K562 (cell line): ENCODE measurements at regions not wholly inside any gene's neighbourhood (a gene's known extent, or its start where the extent isn't known, plus 50 kb on each side); places are given as distances from the start of the nearest gene placed in this dataset.

ENCODE experiments used
- ATAC-seq: fragments of 200-7000 bp; cut with Tn5 transposase; 3 replicates; pipeline ENCODE4 v1.9.1; 2020; ENCODE audit warnings: moderate library complexity
- BruUV-seq: library from RNA; stranded (reverse); fragments of 400-500 nt; replicated peaks from 2 replicates; lab custom pipeline; 2021; lab: Mats Ljungman, UMichigan
- CTCF ChIA-PET: fragments of 300-600 bp; formaldehyde crosslinking; extraction: SDS; loops from one replicate; lab custom pipeline; 2021; ENCODE audit warnings: low intra/inter-chr PET ratio; lab: Yijun Ruan, JAX
- POLR2A ChIA-PET: fragments of 300-600, 350-650 bp; sonication (Branson Sonifier 250); formaldehyde crosslinking; extraction: SDS; loops from one replicate; lab custom pipeline; 2021; ENCODE audit warnings: antibody characterized with exemption, inconsistent platforms; lab: Yijun Ruan, JAX
- DNase-seq, 4 experiments: peaks; one replicate each; pipeline versions ENCODE4 v3.0.0 to v3.0.0-alpha.2; 2011 to 2018; ENCODE audit warnings: low spot score in 3 of 4, mixed read lengths in 3 of 4; ENCODE audit errors: extremely low read depth in 1 of 4
- FAIRE-seq: peaks from 2 replicates; lab custom pipeline; 2011; peaks lifted over from hg19 to GRCh38; lab: Jason Lieb, UNC
- H2AFZ ChIP-seq: 2 replicates; pipeline ENCODE4 v1.6.0; 2011; ENCODE audit warnings: low read depth, low read length, control low read depth, inconsistent platforms
- H3K27ac ChIP-seq: fragments of 200-600 bp; 3 replicates; pipeline ENCODE4 v1.8.0; 2011; ENCODE audit warnings: low read depth, mild to moderate bottlenecking, control low read depth, inconsistent platforms, low read length, moderate library complexity, mixed read lengths; ENCODE audit errors: extremely low read depth
- H3K27me3 ChIP-seq, 2 experiments: fragments of 300-600 bp in 1 of 2; 2 replicates in 1 of 2; 3 replicates in 1 of 2; pipeline versions ENCODE4 v1.6.0 to v1.8.0; 2011; ENCODE audit warnings: inconsistent platforms in 2 of 2, low read length in 2 of 2, mild to moderate bottlenecking in 1 of 2, mixed read lengths in 1 of 2, moderate library complexity in 1 of 2; ENCODE audit not compliant: control insufficient read depth in 2 of 2, insufficient read depth in 2 of 2
- H3K36me3 ChIP-seq: fragments of 300-600 bp; 3 replicates; pipeline ENCODE4 v1.8.0; 2011; ENCODE audit warnings: mild to moderate bottlenecking, low read length, inconsistent platforms; ENCODE audit not compliant: control insufficient read depth, insufficient read depth
- H3K4me1 ChIP-seq, 2 experiments: fragments of 200-600 bp in 1 of 2; replicated peaks in 1 of 2; 2 replicates in 1 of 2; 3 replicates in 1 of 2; pipeline versions ENCODE4 v1.5.1 to v1.8.0; 2011; ENCODE audit warnings: inconsistent platforms in 2 of 2, low read length in 2 of 2, mild to moderate bottlenecking in 1 of 2, mixed read lengths in 1 of 2, moderate library complexity in 1 of 2; ENCODE audit not compliant: control insufficient read depth in 2 of 2, insufficient read depth in 2 of 2
- H3K4me2 ChIP-seq: 2 replicates; pipeline ENCODE4 v1.6.1; 2011; ENCODE audit warnings: low read length, control low read depth, inconsistent platforms, mixed read lengths; ENCODE audit not compliant: insufficient read depth
- H3K4me3 ChIP-seq: fragments of 200-600 bp; sonication (generic), shearing (Covaris generic); 2 replicates; pipeline ENCODE4 v1.5.1; 2016; ENCODE audit warnings: control low read depth, inconsistent platforms
- H3K79me2 ChIP-seq: fragments of 200-600 bp; 3 replicates; pipeline ENCODE4 v1.8.0; 2011; ENCODE audit warnings: low read length, inconsistent platforms; ENCODE audit not compliant: control insufficient read depth, insufficient read depth
- H3K9ac ChIP-seq, 2 experiments: 2 replicates each; pipeline versions ENCODE4 v1.6.0 to v1.6.1; 2011; ENCODE audit warnings: low read depth in 2 of 2, low read length in 2 of 2, control low read depth in 1 of 2, inconsistent platforms in 1 of 2, mild to moderate bottlenecking in 1 of 2, mixed read lengths in 1 of 2; ENCODE audit not compliant: insufficient read depth in 1 of 2
- H3K9me1 ChIP-seq: one replicate; pipeline ENCODE4 v1.6.0; 2011; ENCODE audit warnings: inconsistent platforms, mild to moderate bottlenecking, low read length, moderate library complexity; ENCODE audit not compliant: control insufficient read depth, insufficient read depth
- H3K9me3 ChIP-seq: replicated peaks from 2 replicates; pipeline ENCODE4 v1.5.1; 2011; ENCODE audit warnings: low read depth, low read length, inconsistent platforms; ENCODE audit not compliant: control insufficient read depth, insufficient read depth
- H4K20me1 ChIP-seq: replicated peaks from 2 replicates; pipeline ENCODE4 v1.6.1; 2011; ENCODE audit warnings: low read length, inconsistent platforms, mixed read lengths; ENCODE audit not compliant: control insufficient read depth, insufficient read depth
- CREBBP ChIP-seq: IDR thresholded peaks from one replicate; pipeline ENCODE4 v1.6.1; 2012; ENCODE audit warnings: low read depth, mild to moderate bottlenecking, control low read depth, inconsistent platforms, low read length
- FOXM1 ChIP-seq, 2 experiments: fragments of 450-650 bp in 1 of 2; sonication (generic) in 1 of 2; formaldehyde crosslinking in 1 of 2; IDR thresholded peaks; 2 replicates each; pipeline versions ENCODE4 v1.6.1 to v1.9.0; 2017 to 2022; ENCODE audit warnings: low read depth in 2 of 2, mild to moderate bottlenecking in 2 of 2, missing genetic modification reagents in 1 of 2, moderate library complexity in 1 of 2
- HMGN3 ChIP-seq: IDR thresholded peaks from 2 replicates; pipeline ENCODE4 v1.6.1; 2011; ENCODE audit warnings: borderline replicate concordance, low read depth, mild to moderate bottlenecking, mixed read lengths, low read length; ENCODE audit not compliant: insufficient read length; ENCODE audit errors: extremely low read depth
- HNRNPK ChIP-seq: fragments of 200-400 bp; formaldehyde crosslinking; IDR thresholded peaks from one replicate; pipeline ENCODE4 v1.6.1; 2018; ENCODE audit warnings: mild to moderate bottlenecking, low read depth, low read length; ENCODE audit not compliant: poor library complexity, severe bottlenecking
- JUNB ChIP-seq: fragments of 450-650 bp; formaldehyde crosslinking; conservative IDR thresholded peaks from 2 replicates; pipeline ENCODE4 v1.4.0; 2020; ENCODE audit warnings: mild to moderate bottlenecking
- MTA2 ChIP-seq: fragments of 450-650 bp; IDR thresholded peaks from 2 replicates; pipeline ENCODE4 v1.6.1; 2016; ENCODE audit warnings: low read depth
- NFIX ChIP-seq: fragments of 250-450 bp; sonication (Bioruptor Pico); IDR thresholded peaks from 2 replicates; pipeline ENCODE4 v1.4.0; 2020; ENCODE audit warnings: low read depth, mild to moderate bottlenecking, moderate library complexity
- NR1H2 ChIP-seq: sonication (generic); formaldehyde crosslinking; IDR thresholded peaks from 2 replicates; pipeline ENCODE4 v1.4.0; 2020; ENCODE audit warnings: mild to moderate bottlenecking, missing genetic modification reagents
- PCBP1 ChIP-seq: fragments of 200-400 bp; formaldehyde crosslinking; IDR thresholded peaks from 2 replicates; pipeline ENCODE4 v1.6.1; 2018; ENCODE audit warnings: mild to moderate bottlenecking, low read depth, low read length; ENCODE audit not compliant: poor library complexity, severe bottlenecking
- SP1 ChIP-seq: sonication (generic); formaldehyde crosslinking; IDR thresholded peaks from 2 replicates; pipeline ENCODE4 v1.8.1; 2022; ENCODE audit warnings: mild to moderate bottlenecking, missing genetic modification reagents
- SUPT5H ChIP-seq: fragments of 450-650 bp; IDR thresholded peaks from 2 replicates; pipeline ENCODE4 v1.6.1; 2016
- U2AF2 ChIP-seq: fragments of 200-400 bp; formaldehyde crosslinking; optimal IDR thresholded peaks from 2 replicates; pipeline ENCODE3; 2017; ENCODE audit warnings: low read depth, mild to moderate bottlenecking, low read length
- ZNF316 ChIP-seq: fragments of 450-650 bp; IDR thresholded peaks from 2 replicates; pipeline ENCODE4 v1.6.1; 2016
- ZNF655 ChIP-seq: fragments of 250-450 bp; sonication (Bioruptor Pico); IDR thresholded peaks from 2 replicates; pipeline ENCODE4 v1.5.0; 2021
- ZNF696 ChIP-seq: fragments of 250-450 bp; sonication (Bioruptor Pico); conservative IDR thresholded peaks from 2 replicates; pipeline ENCODE4 v1.4.0; 2020; ENCODE audit warnings: mild to moderate bottlenecking, moderate library complexity
- WGBS: fragments of 100-300 bp; shearing (Covaris generic); methylation state at CpG from one replicate; pipeline ENCODE4 v1.1.6; 2016; ENCODE audit warnings: low coverage, mixed read lengths; ENCODE audit not compliant: insufficient coverage; ENCODE audit errors: missing lambda C conversion rate; 5-methylcytosine and 5-hydroxymethylcytosine counted together
- in situ Hi-C: fragments of 300-500 bp; cut with MboI; formaldehyde crosslinking; loops from 4 replicates; pipeline ENCODE4 v1.15.0; 2018; ENCODE audit warnings: inconsistent platforms, mixed read lengths
- intact Hi-C: fragments of 100-400 bp; cut with micrococcal nuclease; formaldehyde crosslinking; loops from 2 replicates; pipeline ENCODE4 v1.14.2; 2022

GRCh38 chr2:147177071-147177857, 667.6 kb upstream of the ACVR2A start:
- Histone ChIP-seq H3K9me3 (no peaks in the 10 kb centered on the region; the same call in 1 of the 2 replicates), H3K79me2 (no peaks in the 10 kb centered on the region), H3K9me1 (no peaks in the 10 kb centered on the region), H3K36me3 (no peaks in the 10 kb centered on the region), H3K4me1 (no peaks in the 10 kb centered on the region), H3K4me3 (no peak overlapping the region), H3K9ac (no peak overlapping the region), H4K20me1 (no peaks in the 10 kb centered on the region), H3K4me2 (no peak overlapping the region), H2AFZ (no peak overlapping the region), H3K27ac (no peak overlapping the region), H3K27me3 (no peaks in the 10 kb centered on the region)
- POLR2A ChIA-PET, result no interaction called here
- no peak for DNase-seq
- CTCF ChIA-PET, result no interaction called here
- no TSS peak for BruUV-seq
- ATAC-seq, result no peak
- in situ Hi-C loops (no loop called here), intact Hi-C loops (no loop called here)
- FAIRE-seq, result no peak
- TF ChIP-seq ZNF316 (no peak), MTA2 (no peak), ZNF655 (CRISPR knock-in tag) (no peak), SUPT5H (no peak), PCBP1 (no peak), JUNB (CRISPR knock-in tag) (no peak), HNRNPK (no peak), HMGN3 (no peak), NFIX (CRISPR knock-in tag) (no peak), ZNF696 (CRISPR knock-in tag) (no peak), FOXM1 (IDR thresholded peaks at IDR 0.05; ENCODE audit: low read depth) (no peak), FOXM1 (CRISPR knock-in tag; IDR thresholded peaks at IDR 0.05; ENCODE audit: low read depth) (no peak), CREBBP (no peak), SP1 (no peak), U2AF2 (no peak), NR1H2 (CRISPR knock-in tag) (no peak)
- WGBS, result 18% methylated on average over 1 of the region's 1 CpG
